Fibroblast of mammary gland (primary cell): ENCODE measurements at regions not wholly inside any gene's neighbourhood (a gene's known extent, or its start where the extent isn't known, plus 50 kb on each side); places are given as distances from the start of the nearest gene placed in this dataset.

ENCODE experiments used
- DNase-seq: peaks from one replicate; pipeline ENCODE4 v3.0.0-alpha.2; 2010; ENCODE audit warnings: low read depth
- H3K4me3 ChIP-seq: 2 replicates; pipeline ENCODE4 v1.5.1; 2011; ENCODE audit warnings: low read depth, mild to moderate bottlenecking, low read length, moderate library complexity; ENCODE audit not compliant: control insufficient read depth
- CTCF ChIP-seq: conservative IDR thresholded peaks from 2 replicates; pipeline ENCODE4 v1.5.1; 2011; ENCODE audit warnings: low read depth, low read length, inconsistent platforms; ENCODE audit not compliant: control insufficient read depth, insufficient read depth

GRCh38 chr13:31951215-31951678 is 80.3 kb upstream of the FRY start:
- no peak overlapping the region for H3K4me3 ChIP-seq
- TF ChIP-seq CTCF = no peak
- DNase-seq = peak; percentile 67

- TF ChIP-seq CTCF = no peak
- DNase-seq = no peak
- H3K4me3 ChIP-seq = no peak overlapping the region
Measured at GRCh38 chr13:31952641-31953380, 78.8 kb upstream of the FRY start.

- DNase-seq = no peak
- TF ChIP-seq CTCF = no peak
- no peak overlapping the region for H3K4me3 ChIP-seq
Measured at GRCh38 chr13:31955101-31955500, 76.5 kb upstream of the FRY start.

GRCh38 chr13:31955741-31956140 is 75.8 kb upstream of the FRY start:
- no peak for DNase-seq
- no peak overlapping the region for H3K4me3 ChIP-seq
- no peak for TF ChIP-seq CTCF

- no peak for TF ChIP-seq CTCF
- no peak overlapping the region for H3K4me3 ChIP-seq
- no peak for DNase-seq
Measured at GRCh38 chr13:31956980-31957644, 74.5 kb upstream of the FRY start.

GRCh38 chr13:31957772-31958171 is 73.8 kb upstream of the FRY start:
- DNase-seq = no peak
- H3K4me3 ChIP-seq = no peak overlapping the region
- TF ChIP-seq CTCF = no peak
